Right atrium auricular region (tissue), 2 donors: ENCODE measurements at regions not wholly inside any gene's neighbourhood (a gene's known extent, or its start where the extent isn't known, plus 50 kb on each side); places are given as distances from the start of the nearest gene placed in this dataset.
"Not testable (repeated sequence)": the region's sequence is repeated elsewhere in the genome, so short reads cannot be mapped to it uniquely, and the experiment has no call there.

Source experiments
- DNase-seq: peaks from one replicate; pipeline ENCODE4 v3.0.0-alpha.2; 2019; ENCODE audit warnings: low spot score
- H3K27ac ChIP-seq, 2 donors: fragments of 200-600 bp; sonication (generic); 1 replicate in 1 of 2; 2 replicates in 1 of 2; pipeline ENCODE4 v1.5.1; 2016 to 2019
- H3K27me3 ChIP-seq, 2 donors: fragments of 200-600 bp; sonication (generic); one replicate each; pipeline versions ENCODE4 v1.5.1 to v1.6.0; 2017 to 2019
- H3K36me3 ChIP-seq: fragments of 200-600 bp; sonication (generic); one replicate; pipeline ENCODE4 v1.5.1; 2016
- H3K4me1 ChIP-seq, 2 donors: fragments of 200-600 bp; sonication (generic); one replicate each; pipeline versions ENCODE4 v1.5.1 to v1.6.0; 2017 to 2019
- H3K4me3 ChIP-seq, 2 donors: fragments of 200-600 bp; sonication (generic); 1 replicate in 1 of 2; 2 replicates in 1 of 2; pipeline ENCODE4 v1.5.1; 2017 to 2019; ENCODE audit warnings: mild to moderate bottlenecking in 1 of 2, moderate library complexity in 1 of 2
- H3K9me3 ChIP-seq, 2 donors: fragments of 200-600 bp; sonication (generic); one replicate each; pipeline ENCODE4 v1.5.1; 2019
- CTCF ChIP-seq, 2 donors: fragments of 200-600 bp; sonication (generic); IDR thresholded peaks; one replicate each; pipeline ENCODE4 v1.5.1; 2019; ENCODE audit warnings: antibody characterized with exemption in 2 of 2

GRCh38 chrX:122641826-122642225, 542.3 kb upstream of the GRIA3 start:
- Histone ChIP-seq H3K27me3 (no peaks in the 10 kb centered on the region), H3K27ac (no peak overlapping the region), H3K36me3 (no peaks in the 10 kb centered on the region), H3K4me3 (no peak overlapping the region), H3K9me3 (no peaks in the 10 kb centered on the region), H3K4me1 (no peaks in the 10 kb centered on the region)
- TF ChIP-seq CTCF (IDR thresholded peaks at IDR 0.05): no peak
- no peak for DNase-seq

- not testable (repeated sequence) for DNase-seq, H3K4me3 ChIP-seq, H3K9me3 ChIP-seq, H3K27me3 ChIP-seq, H3K27ac ChIP-seq, H3K4me1 ChIP-seq, H3K36me3 ChIP-seq
Measured at GRCh38 chrX:122655256-122655655, 528.8 kb upstream of the GRIA3 start.

GRCh38 chrX:122666601-122667000, 517.5 kb upstream of the GRIA3 start:
- H3K27ac ChIP-seq: no peak overlapping the region
- no peaks in the 10 kb centered on the region for H3K36me3 ChIP-seq
- no peaks in the 10 kb centered on the region for H3K27me3 ChIP-seq
- no peaks in the 10 kb centered on the region for H3K4me1 ChIP-seq
- H3K4me3 ChIP-seq: no peak overlapping the region
- TF ChIP-seq CTCF (IDR thresholded peaks at IDR 0.05): no peak
- no peak for DNase-seq
- no peaks in the 10 kb centered on the region for H3K9me3 ChIP-seq

- TF ChIP-seq CTCF (IDR thresholded peaks at IDR 0.05): no peak
- H3K36me3 ChIP-seq: no peaks in the 10 kb centered on the region
- no peaks in the 10 kb centered on the region for H3K27me3 ChIP-seq
- H3K4me1 ChIP-seq: no peaks in the 10 kb centered on the region
- H3K27ac ChIP-seq: no peak overlapping the region
- H3K4me3 ChIP-seq: no peak overlapping the region
- no peaks in the 10 kb centered on the region for H3K9me3 ChIP-seq
- no peak for DNase-seq
Measured at GRCh38 chrX:122667667-122668066, 516.4 kb upstream of the GRIA3 start.

GRCh38 chrX:122703762-122704161, 480.3 kb upstream of the GRIA3 start:
- no peak for TF ChIP-seq CTCF (IDR thresholded peaks at IDR 0.05)
- Histone ChIP-seq H3K9me3 (peaks cover 0 to 21% of the 10 kb centered on the region in 2 donors), H3K4me3 (no peak overlapping the region), H3K4me1 (no peaks in the 10 kb centered on the region), H3K36me3 (no peaks in the 10 kb centered on the region), H3K27me3 (no peaks in the 10 kb centered on the region), H3K27ac (no peak overlapping the region)
- no peak for DNase-seq

GRCh38 chrX:122739770-122740169, 444.3 kb upstream of the GRIA3 start:
- DNase-seq: no peak
- Histone ChIP-seq H3K4me1 (no peaks in the 10 kb centered on the region), H3K27me3 (no peaks in the 10 kb centered on the region), H3K9me3 (peaks cover 0 to 3% of the 10 kb centered on the region in 2 donors), H3K27ac (no peak overlapping the region), H3K36me3 (no peaks in the 10 kb centered on the region), H3K4me3 (no peak overlapping the region)
- no peak for TF ChIP-seq CTCF (IDR thresholded peaks at IDR 0.05)
